GM18498 (cell line): ENCODE measurements at regions not wholly inside any gene's neighbourhood (a gene's known extent, or its start where the extent isn't known, plus 50 kb on each side); places are given as distances from the start of the nearest gene placed in this dataset.
A peak's percentile ranks its signal among the peaks of the same experiment; 100 is the strongest.
"Not testable (repeated sequence)": the region's sequence is repeated elsewhere in the genome, so short reads cannot be mapped to it uniquely, and the experiment has no call there.

ENCODE experiments used
- ATAC-seq: cut with Tn5 transposase; IDR thresholded peaks from one replicate; pipeline ENCODE4 v1.9.1; 2021; ENCODE audit warnings: mild to moderate bottlenecking, moderate library complexity; ENCODE audit not compliant: unreplicated experiment

GRCh38 chr14:28944605-28945004, 178.0 kb downstream of the FOXG1 start:
- no peak for ATAC-seq

DNA sequence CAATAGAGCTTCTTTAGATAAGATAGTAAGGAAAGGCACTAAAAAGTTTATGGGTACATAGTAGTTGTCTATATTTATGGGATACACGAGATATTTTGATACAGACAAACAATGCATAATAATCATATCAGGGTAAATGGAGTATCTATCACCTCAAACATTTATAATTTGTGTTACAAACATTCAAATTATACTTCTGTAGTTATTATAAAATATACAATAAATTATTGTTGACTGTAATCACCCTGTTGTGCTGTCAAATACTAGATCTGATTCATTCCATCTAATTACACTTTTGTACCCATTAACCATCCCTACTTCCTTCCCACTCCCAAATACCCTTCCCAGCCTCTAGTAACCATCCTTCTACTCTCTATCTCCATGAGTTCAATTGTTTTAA, 179.7 kb downstream of the FOXG1 start:
- no peak for ATAC-seq

- no peak for ATAC-seq
Observed at GRCh38 chr14:28949503-28949902, 182.9 kb downstream of the FOXG1 start.

DNA sequence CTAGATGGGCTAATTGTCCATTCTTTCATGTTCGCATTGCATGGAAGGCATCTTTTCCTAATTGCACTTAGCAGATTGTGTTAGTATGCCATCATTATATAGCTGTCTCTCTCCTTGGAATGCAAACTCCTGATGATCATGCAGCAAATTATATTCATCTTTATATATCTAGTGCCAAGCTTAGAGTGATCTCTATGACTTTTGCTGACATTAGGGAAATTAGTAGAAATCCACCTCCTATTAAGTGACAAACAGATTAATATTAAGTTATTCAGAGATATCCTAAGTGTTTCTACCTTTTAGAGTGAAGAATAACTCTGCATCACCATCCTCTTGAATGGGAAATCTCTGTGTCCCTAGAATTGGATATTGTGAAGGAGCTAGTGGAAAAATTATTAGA, 185.6 kb downstream of the FOXG1 start:
- no peak for ATAC-seq

DNA sequence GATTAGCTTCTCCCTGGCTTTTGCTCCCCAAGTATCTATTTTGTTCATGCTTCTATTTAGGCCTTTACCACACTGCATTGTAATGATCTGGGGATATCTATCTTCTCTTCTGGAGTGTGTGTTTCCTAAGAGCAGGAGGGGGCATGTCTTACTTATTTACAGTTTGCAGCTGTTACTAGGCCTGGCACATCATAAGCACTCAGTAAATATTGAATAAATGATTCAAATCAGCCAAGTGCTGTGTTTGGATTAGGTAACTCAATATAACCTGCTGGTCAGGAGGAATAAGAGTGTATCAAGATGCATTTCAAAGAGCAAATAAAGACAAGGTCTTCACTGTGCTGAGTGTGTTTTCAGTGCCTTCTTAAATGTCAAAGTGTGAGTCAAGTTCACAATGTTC, 186.1 kb downstream of the FOXG1 start:
- ATAC-seq = no peak

DNA sequence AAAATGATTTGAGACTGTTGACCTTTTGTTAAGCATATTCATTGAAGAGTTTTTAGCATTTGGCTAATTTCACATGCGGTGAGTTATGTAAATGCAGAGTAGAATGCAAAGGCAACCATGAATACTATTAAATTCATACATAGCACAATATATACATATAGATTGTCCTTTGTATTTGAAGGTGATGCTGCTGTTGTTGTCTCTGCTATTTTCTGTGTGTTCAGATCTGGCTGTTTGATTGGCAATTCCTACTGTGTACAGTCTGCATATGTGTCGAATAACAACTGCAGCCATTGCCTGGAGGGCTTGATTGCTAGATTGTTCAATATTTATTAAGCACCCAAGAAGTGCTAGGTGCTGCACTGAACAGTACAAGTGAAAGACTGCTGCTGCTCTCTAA, 187.4 kb downstream of the FOXG1 start:
- ATAC-seq = no peak

DNA sequence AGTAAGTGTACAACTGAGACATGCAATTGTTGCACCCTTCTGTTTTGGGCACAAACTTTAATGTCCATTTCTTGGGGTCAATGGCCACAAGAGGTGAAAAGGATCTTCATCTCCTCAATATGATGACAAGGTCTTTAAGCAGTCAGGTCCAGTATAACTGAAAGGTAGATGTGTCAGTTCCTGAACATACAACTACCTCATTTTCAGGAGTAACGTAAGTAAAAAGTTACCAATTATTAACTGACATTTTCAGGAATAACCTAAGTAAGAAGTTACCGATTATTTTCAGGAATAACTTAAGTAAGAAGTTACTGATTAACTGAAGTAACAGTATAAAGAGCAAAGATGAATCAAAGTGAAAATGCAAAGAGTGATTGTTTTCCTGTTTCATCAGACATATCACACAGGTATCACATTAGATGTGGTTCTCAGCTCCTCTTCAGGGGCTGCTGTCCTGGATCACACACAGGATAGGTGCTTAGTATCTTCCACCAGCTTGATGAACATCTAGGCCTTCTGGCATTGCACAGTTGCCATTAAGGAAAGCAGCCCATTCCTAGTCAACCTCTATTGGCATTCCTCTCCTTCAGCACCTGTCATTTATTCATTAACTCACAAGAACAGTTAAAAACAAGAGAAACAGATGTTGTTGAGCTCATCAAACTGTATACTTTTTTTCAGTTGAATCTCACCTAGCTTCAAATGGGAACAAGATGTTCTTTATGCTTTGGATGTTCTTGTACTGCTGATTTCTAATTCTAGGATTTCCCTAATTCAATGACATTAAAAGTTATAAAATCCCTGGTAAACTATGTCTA, 200.0 kb downstream of the FOXG1 start:
- ATAC-seq = peak; percentile 58

DNA sequence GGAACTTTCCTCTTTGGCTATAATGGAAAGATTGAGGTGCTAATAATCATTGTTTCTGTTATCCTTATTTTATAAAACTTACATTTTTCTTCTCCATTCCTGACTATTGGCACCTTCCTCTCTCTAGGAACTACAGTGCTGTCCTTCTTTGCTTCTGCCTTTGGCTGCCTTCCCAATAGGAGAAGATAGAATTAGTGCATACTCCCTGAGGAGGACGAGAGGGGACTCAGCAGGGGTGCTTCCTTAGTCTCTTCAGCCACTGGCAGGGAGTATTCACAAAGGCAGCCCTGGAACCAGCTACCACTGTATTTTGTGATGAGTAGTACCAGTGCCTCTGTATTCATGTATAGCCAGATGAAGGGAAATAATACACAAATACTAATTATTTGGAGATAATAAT, 208.5 kb downstream of the FOXG1 start:
- ATAC-seq = no peak

DNA sequence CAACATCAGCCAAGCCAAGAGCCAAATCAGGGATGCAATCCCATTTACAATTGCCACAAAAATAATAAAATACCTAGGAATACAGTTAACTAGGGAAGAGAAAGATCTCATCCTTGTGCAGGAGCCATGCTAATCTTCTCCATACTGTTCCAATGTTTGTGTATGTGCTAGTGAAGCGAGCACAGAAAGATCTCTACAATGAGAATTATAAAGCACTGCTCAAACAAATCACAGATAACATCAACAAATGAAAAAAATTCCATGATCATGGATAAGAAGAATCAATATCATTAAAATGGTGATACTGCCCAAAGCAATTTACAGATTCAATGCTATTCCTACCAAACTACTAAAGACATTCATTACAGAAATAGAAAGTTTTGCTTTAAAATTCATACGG, 215.6 kb downstream of the FOXG1 start:
- no peak for ATAC-seq

DNA sequence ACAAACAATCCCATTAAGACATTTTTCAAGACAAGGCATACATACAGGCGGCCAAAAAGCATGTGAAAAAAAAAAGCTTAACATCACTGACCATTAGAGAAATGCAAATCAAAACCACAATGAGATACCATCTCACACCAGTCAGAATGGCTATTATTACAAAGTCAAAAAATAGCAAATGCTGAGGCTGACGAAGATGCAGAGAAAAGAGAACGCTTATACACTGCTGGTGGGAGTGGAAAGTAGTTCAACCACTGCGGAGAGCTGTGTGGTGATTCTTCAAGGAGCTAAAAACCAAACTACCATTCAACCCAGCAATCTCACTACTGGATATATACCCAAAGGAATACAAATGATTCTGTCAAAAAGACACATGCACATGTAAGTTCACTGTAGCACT, 216.7 kb downstream of the FOXG1 start:
- ATAC-seq = no peak

DNA sequence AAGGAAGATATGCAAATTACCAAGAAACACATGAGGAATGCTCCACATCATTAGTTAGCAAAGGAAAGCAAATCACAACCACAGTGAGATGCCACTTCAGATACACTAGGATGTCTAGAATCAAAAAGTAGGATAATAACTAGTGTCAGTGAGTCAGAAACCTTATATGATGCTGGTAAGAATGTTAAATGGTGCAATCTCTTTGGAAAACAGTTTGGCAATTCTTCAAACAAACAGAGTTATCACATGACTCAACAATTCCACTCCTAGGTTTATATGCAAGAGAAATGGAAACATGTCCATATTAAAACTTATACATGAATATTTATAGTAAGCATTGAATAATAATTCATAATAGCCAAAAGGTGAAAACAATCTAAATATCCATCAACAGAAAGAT, 220.9 kb downstream of the FOXG1 start:
- ATAC-seq = no peak

DNA sequence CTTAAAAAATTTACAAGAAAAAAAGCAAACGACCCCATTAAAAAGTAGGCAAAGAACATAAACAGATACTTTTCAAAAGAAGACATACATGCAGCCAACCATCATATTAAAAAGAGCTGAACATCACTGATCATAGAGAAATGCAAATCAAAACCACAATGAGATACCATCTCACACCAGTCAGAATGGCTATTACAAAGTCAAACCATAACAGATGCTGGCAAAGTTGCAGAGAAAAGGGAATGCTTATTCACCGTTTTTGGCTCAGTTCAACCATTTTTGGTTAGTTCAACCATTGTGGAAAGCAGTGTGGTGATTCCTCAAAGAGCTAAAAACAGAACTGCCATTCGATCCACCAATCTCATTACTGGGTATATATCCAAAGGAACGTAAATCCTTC, 230.6 kb downstream of the FOXG1 start:
- not testable (repeated sequence) for ATAC-seq

GRCh38 chr14:28999656-29000055, 233.1 kb downstream of the FOXG1 start:
- no peak for ATAC-seq

GRCh38 chr14:29005647-29006046, 239.1 kb downstream of the FOXG1 start:
- ATAC-seq = no peak

DNA sequence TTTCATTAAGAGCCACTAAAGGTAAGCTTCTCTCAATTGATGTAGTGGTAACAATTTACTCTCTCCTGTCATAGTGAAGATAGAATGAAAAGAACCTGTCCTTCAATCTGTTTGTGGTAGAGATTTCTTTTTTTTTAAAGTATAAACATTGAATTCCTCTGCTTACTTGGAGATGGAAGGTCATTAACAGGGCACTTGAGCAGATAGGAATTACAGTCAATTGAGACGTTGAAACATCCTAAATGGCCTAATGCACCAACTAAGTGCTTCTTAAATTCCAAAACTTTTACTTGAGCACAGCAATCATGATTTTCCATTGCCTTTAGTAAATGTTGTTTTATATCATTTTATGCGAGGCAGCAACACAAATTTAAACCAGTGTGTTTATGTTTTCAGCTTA, 241.4 kb downstream of the FOXG1 start:
- no peak for ATAC-seq

GRCh38 chr14:29016050-29016900, 249.7 kb downstream of the FOXG1 start:
- ATAC-seq = no peak

- ATAC-seq = not testable (repeated sequence)
Observed at GRCh38 chr14:29023505-29023904, 256.9 kb downstream of the FOXG1 start.

DNA sequence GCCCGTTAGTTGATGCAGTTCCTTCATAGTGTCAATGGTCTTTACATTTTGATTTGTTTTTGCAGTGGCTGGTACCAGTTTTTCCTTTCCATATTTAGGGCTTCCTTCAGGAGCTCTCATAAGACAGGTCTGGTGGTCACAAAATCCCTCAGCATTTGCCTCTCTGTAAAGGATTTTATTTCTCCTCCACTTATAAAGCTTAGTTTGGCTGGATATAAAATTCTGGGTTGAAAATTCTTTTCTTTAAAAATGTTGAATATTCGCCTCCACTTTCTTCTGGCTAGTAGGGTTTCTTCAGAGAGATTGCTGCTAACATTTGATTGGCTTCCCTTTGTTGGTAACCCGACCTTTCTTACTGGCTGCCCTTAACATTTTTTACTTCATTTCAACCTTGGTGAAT, 260.9 kb downstream of the FOXG1 start:
- ATAC-seq = not testable (repeated sequence)

GRCh38 chr14:29027941-29028705, 261.5 kb downstream of the FOXG1 start:
- not testable (repeated sequence) for ATAC-seq

DNA sequence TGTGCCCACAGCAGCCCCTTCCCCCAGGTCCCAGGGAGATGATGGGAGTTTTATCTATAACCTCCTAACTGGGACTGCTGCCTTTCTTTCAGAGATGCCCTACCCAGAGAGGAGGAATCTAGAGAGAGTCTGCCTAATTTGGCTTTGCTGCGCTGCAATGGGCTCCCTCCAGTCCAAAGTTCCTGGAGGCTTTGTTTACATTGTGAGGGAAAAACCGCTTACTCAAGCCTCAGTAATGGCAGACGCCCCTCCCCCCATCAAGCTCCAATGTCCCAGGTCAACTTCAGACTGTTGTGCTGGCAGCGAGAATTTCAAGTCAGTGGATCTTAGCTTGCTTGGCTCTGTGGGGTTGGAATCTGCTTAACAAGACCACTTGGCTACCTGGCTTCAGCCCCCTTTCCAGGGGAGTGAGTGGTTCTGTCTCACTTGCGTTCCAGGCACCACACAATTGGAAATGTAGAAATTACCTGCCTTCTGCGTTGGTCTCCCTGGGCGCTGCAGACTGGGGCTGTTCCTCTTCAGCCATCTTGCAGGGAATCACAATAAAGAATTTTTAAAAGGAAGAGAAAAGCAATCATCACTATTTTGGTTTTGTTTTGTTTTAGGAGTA, 262.5 kb downstream of the FOXG1 start:
- no peak for ATAC-seq

DNA sequence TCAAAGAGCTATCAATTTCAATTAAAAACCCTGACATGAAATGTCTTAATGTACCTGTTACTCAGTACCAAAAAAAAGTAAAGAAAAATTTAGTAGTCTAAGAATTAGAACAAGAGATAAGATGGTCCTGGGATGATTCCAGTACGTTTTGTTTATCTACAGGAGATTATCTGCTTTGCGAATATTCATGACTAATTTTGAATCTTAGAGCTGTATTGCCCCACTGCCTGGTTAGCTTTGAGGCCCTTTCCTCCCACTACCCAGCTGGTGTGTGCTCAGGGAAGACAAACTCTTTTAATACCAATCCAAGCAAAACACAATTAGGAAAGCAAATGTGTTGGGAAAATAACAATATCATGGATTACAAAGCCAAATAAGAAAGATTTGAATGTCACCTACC, 263.5 kb downstream of the FOXG1 start:
- ATAC-seq = no peak
